SK-N-SH (cell line): ENCODE measurements at regions not wholly inside any gene's neighbourhood (a gene's known extent, or its start where the extent isn't known, plus 50 kb on each side); places are given as distances from the start of the nearest gene placed in this dataset.

Source experiments
- CTCF ChIA-PET: fragments of 300-600, 350-600 bp; formaldehyde crosslinking; extraction: SDS; loops from one replicate; lab custom pipeline; 2021; lab: Yijun Ruan, JAX
- POLR2A ChIA-PET: fragments of 350-600 bp; sonication (Branson Sonifier 250); formaldehyde crosslinking; extraction: SDS; loops from one replicate; lab custom pipeline; 2020; ENCODE audit warnings: antibody characterized with exemption, inconsistent platforms; lab: Yijun Ruan, JAX
- DNase-seq: peaks from one replicate; pipeline ENCODE4 v3.0.0; 2012
- H2AFZ ChIP-seq: fragments of 200-600 bp; sonication (generic); 2 replicates; pipeline ENCODE4 v1.8.1; 2016; ENCODE audit warnings: antibody characterized with exemption, mild to moderate bottlenecking, low read depth
- H3F3A ChIP-seq: fragments of 200-600 bp; sonication (generic); replicated peaks from 2 replicates; pipeline ENCODE3; 2016; ENCODE audit warnings: antibody characterized with exemption, mild to moderate bottlenecking; ENCODE audit not compliant: insufficient read depth
- H3K27ac ChIP-seq, 2 experiments: fragments of 200-500 bp in 1 of 2; fragments of 200-600 bp in 1 of 2; sonication (Bioruptor generic) in 1 of 2; sonication (generic), shearing (Covaris generic) in 1 of 2; 2 replicates each; pipeline versions ENCODE4 v1.5.1 to v1.6.1; 2014 to 2016; ENCODE audit warnings: low read depth in 2 of 2, inconsistent platforms in 1 of 2, low read length in 1 of 2, mild to moderate bottlenecking in 1 of 2, mixed read lengths in 1 of 2
- H3K27me3 ChIP-seq: fragments of 200-600 bp; sonication (generic), shearing (Covaris generic); 2 replicates; pipeline ENCODE4 v1.6.1; 2016; ENCODE audit warnings: mixed run types; ENCODE audit not compliant: insufficient read depth
- H3K36me3 ChIP-seq, 2 experiments: fragments of 200-500 bp in 1 of 2; fragments of 200-600 bp in 1 of 2; sonication (Bioruptor generic) in 1 of 2; sonication (generic) in 1 of 2; replicated peaks in 1 of 2; 2 replicates each; pipeline versions ENCODE3 to v1.5.1; 2014 to 2016; ENCODE audit warnings: low read length in 1 of 2, mild to moderate bottlenecking in 1 of 2; ENCODE audit not compliant: insufficient read depth in 2 of 2, control insufficient read depth in 1 of 2
- H3K4me1 ChIP-seq, 2 experiments: fragments of 200-500 bp in 1 of 2; fragments of 200-600 bp in 1 of 2; sonication (Bioruptor generic) in 1 of 2; sonication (generic), shearing (Covaris generic) in 1 of 2; 2 replicates each; pipeline versions ENCODE4 v1.5.1 to v1.6.1; 2014 to 2016; ENCODE audit warnings: low read depth in 1 of 2, low read length in 1 of 2, mixed run types in 1 of 2; ENCODE audit not compliant: insufficient read depth in 2 of 2, control insufficient read depth in 1 of 2
- H3K4me2 ChIP-seq: fragments of 200-600 bp; sonication (generic), shearing (Covaris generic); 2 replicates; pipeline ENCODE4 v1.6.1; 2017; ENCODE audit warnings: mixed run types
- H3K4me3 ChIP-seq, 2 experiments: fragments of 200-500 bp in 1 of 2; fragments of 200-600 bp in 1 of 2; sonication (Bioruptor generic) in 1 of 2; sonication (generic), shearing (Covaris generic) in 1 of 2; 2 replicates each; pipeline versions ENCODE4 v1.5.1 to v1.8.1; 2014 to 2016; ENCODE audit warnings: low read depth in 2 of 2, inconsistent platforms in 1 of 2, low read length in 1 of 2, mild to moderate bottlenecking in 1 of 2, mixed read lengths in 1 of 2, moderate library complexity in 1 of 2
- H3K79me2 ChIP-seq: fragments of 200-600 bp; sonication (generic); 2 replicates; pipeline ENCODE4 v1.8.1; 2017; ENCODE audit warnings: mild to moderate bottlenecking; ENCODE audit not compliant: insufficient read depth
- H3K9ac ChIP-seq: fragments of 200-600 bp; sonication (generic); 2 replicates; pipeline ENCODE4 v1.6.1; 2017; ENCODE audit warnings: mixed run types
- H3K9me2 ChIP-seq: fragments of 200-600 bp; sonication (generic); 2 replicates; pipeline ENCODE4 v1.6.1; 2017; ENCODE audit warnings: mixed run types
- H3K9me3 ChIP-seq: fragments of 200-600 bp; sonication (generic); 2 replicates; pipeline ENCODE4 v1.6.1; 2017; ENCODE audit warnings: mixed run types, mild to moderate bottlenecking, moderate library complexity
- H4K20me1 ChIP-seq: fragments of 200-600 bp; sonication (generic); 2 replicates; pipeline ENCODE4 v1.6.1; 2017; ENCODE audit warnings: mild to moderate bottlenecking, mixed run types; ENCODE audit not compliant: insufficient read depth
- EP300 ChIP-seq, 2 experiments: IDR thresholded peaks; 2 replicates each; pipeline versions ENCODE4 v1.4.0 to v1.6.1; 2012; ENCODE audit warnings: borderline replicate concordance in 1 of 2, low read depth in 1 of 2, low read length in 1 of 2
- FOSL2 ChIP-seq: IDR thresholded peaks from 2 replicates; pipeline ENCODE4 v1.4.0; 2012; ENCODE audit warnings: low read depth, mild to moderate bottlenecking, moderate library complexity, borderline replicate concordance
- FOXJ3 ChIP-seq: sonication (generic); formaldehyde crosslinking; IDR thresholded peaks from 2 replicates; pipeline ENCODE4 v1.5.1; 2020; ENCODE audit warnings: mild to moderate bottlenecking, missing genetic modification reagents
- GATA2 ChIP-seq: sonication (generic); formaldehyde crosslinking; IDR thresholded peaks from 2 replicates; pipeline ENCODE4 v1.5.0; 2020; ENCODE audit warnings: mild to moderate bottlenecking, missing genetic modification reagents
- MEF2A ChIP-seq: IDR thresholded peaks from 2 replicates; pipeline ENCODE4 v1.4.0; 2012; ENCODE audit warnings: low read depth, borderline replicate concordance
- RFX5 ChIP-seq: IDR thresholded peaks from 2 replicates; pipeline ENCODE4 v1.6.1; 2012; ENCODE audit warnings: mild to moderate bottlenecking, improper control_type of control experiment, low read length
- SMC3 ChIP-seq: IDR thresholded peaks from 2 replicates; pipeline ENCODE4 v1.6.1; 2012; ENCODE audit warnings: low read depth, low read length, improper control_type of control experiment
- WGBS: methylation state at CpG from one replicate; pipeline ENCODE4 v1.1.6; 2017; ENCODE audit warnings: low lambda C conversion rate; 5-methylcytosine and 5-hydroxymethylcytosine counted together
- TF ChIP-seq, protein P1 (sequence below): fragments of 150-350 bp; IDR thresholded peaks from 2 replicates; pipeline ENCODE4 v1.6.1; 2017; ENCODE audit warnings: antibody characterized with exemption, low read length, low read depth, borderline replicate concordance
- TF ChIP-seq, protein P2 (sequence below): fragments of 200-600 bp; sonication (generic); IDR thresholded peaks from 2 replicates; pipeline ENCODE4 v1.6.1; 2017; ENCODE audit warnings: antibody characterized with exemption, mild to moderate bottlenecking, moderate library complexity
- TF ChIP-seq, protein P3 (sequence below): IDR thresholded peaks from 2 replicates; pipeline ENCODE4 v1.4.0; 2012; ENCODE audit warnings: low read depth, borderline replicate concordance
- TF ChIP-seq, protein P4 (sequence below): IDR thresholded peaks from 2 replicates; pipeline ENCODE4 v1.6.1; 2012; ENCODE audit warnings: mild to moderate bottlenecking, low read depth, low read length, moderate library complexity

DNA sequence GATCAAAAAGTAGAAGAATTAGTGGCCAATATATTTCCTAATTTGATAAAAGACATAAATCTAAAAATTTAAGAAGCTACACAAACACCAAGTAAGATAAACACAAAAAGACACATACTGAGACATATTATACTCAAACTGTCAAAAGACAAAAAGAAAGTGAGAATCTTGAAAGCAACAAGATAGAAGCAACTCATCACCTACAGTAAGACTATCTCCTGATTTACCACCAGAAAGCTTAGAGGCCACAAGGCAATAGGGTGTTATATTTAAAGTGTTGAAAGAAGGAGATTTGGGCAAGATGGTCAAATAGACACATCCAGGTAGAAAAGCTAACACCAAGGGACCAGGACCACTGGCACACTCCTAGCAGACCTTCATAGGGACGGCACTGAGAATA lies 79.4 kb downstream of the ITM2A start:
- TF ChIP-seq, protein P1, sequence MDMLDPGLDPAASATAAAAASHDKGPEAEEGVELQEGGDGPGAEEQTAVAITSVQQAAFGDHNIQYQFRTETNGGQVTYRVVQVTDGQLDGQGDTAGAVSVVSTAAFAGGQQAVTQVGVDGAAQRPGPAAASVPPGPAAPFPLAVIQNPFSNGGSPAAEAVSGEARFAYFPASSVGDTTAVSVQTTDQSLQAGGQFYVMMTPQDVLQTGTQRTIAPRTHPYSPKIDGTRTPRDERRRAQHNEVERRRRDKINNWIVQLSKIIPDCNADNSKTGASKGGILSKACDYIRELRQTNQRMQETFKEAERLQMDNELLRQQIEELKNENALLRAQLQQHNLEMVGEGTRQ: no peak
- TF ChIP-seq MEF2A: no peak
- TF ChIP-seq GATA2 (CRISPR knock-in tag): no peak
- Histone ChIP-seq H3K4me3 (no peak overlapping the region), H3F3A (no peaks in the 10 kb centered on the region), H3K9me2 (no peaks in the 10 kb centered on the region), H4K20me1 (no peaks in the 10 kb centered on the region), H3K9me3 (no peaks in the 10 kb centered on the region), H3K79me2 (no peaks in the 10 kb centered on the region), H3K4me2 (no peak overlapping the region), H3K27ac (no peak overlapping the region), H3K36me3 (no peaks in the 10 kb centered on the region), H3K27me3 (no peaks in the 10 kb centered on the region), H3K9ac (no peak overlapping the region), H2AFZ (no peak overlapping the region), H3K4me1 (no peaks in the 10 kb centered on the region)
- CTCF ChIA-PET: interaction anchor here (1.6 kb wide), 1 partner anchor 8 kb away, joined by 4 read pairs; no protein-coding TSS in a partner anchor
- 0% methylated on average over 1 of the region's 1 CpG for WGBS
- POLR2A ChIA-PET: no interaction called here
- DNase-seq: no peak

DNA sequence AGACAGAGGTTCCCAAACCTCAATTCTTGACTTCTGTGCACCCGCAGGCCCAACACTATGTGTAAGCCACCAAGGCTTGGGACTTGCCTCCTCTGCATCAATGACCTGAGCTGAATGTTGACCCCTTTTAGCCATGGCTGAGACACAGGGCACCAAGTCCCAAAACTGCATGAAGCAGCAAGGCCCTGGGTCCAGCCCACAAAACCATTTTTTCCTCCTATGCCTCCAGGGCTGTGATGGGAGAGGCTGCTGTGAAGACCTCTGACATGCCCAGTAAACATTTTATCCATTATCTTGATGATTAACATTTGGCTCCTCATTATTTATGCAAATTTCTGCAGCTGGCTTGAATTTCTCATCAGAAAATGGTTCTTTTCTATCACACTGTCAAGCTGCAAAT lies 85.4 kb downstream of the ITM2A start:
- H3K9ac ChIP-seq: no peak overlapping the region
- TF ChIP-seq, protein P2, sequence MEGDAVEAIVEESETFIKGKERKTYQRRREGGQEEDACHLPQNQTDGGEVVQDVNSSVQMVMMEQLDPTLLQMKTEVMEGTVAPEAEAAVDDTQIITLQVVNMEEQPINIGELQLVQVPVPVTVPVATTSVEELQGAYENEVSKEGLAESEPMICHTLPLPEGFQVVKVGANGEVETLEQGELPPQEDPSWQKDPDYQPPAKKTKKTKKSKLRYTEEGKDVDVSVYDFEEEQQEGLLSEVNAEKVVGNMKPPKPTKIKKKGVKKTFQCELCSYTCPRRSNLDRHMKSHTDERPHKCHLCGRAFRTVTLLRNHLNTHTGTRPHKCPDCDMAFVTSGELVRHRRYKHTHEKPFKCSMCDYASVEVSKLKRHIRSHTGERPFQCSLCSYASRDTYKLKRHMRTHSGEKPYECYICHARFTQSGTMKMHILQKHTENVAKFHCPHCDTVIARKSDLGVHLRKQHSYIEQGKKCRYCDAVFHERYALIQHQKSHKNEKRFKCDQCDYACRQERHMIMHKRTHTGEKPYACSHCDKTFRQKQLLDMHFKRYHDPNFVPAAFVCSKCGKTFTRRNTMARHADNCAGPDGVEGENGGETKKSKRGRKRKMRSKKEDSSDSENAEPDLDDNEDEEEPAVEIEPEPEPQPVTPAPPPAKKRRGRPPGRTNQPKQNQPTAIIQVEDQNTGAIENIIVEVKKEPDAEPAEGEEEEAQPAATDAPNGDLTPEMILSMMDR: no peak
- TF ChIP-seq RFX5 (no peak), EP300 (IDR thresholded peaks at IDR 0.05; ENCODE audit: borderline replicate concordance in 1 of 2, low read depth in 1 of 2, low read length in 1 of 2) (no peak), FOSL2 (no peak), FOXJ3 (no peak), SMC3 (no peak)
- TF ChIP-seq, protein P3, sequence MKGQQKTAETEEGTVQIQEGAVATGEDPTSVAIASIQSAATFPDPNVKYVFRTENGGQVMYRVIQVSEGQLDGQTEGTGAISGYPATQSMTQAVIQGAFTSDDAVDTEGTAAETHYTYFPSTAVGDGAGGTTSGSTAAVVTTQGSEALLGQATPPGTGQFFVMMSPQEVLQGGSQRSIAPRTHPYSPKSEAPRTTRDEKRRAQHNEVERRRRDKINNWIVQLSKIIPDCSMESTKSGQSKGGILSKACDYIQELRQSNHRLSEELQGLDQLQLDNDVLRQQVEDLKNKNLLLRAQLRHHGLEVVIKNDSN: no peak
- TF ChIP-seq, protein P4, sequence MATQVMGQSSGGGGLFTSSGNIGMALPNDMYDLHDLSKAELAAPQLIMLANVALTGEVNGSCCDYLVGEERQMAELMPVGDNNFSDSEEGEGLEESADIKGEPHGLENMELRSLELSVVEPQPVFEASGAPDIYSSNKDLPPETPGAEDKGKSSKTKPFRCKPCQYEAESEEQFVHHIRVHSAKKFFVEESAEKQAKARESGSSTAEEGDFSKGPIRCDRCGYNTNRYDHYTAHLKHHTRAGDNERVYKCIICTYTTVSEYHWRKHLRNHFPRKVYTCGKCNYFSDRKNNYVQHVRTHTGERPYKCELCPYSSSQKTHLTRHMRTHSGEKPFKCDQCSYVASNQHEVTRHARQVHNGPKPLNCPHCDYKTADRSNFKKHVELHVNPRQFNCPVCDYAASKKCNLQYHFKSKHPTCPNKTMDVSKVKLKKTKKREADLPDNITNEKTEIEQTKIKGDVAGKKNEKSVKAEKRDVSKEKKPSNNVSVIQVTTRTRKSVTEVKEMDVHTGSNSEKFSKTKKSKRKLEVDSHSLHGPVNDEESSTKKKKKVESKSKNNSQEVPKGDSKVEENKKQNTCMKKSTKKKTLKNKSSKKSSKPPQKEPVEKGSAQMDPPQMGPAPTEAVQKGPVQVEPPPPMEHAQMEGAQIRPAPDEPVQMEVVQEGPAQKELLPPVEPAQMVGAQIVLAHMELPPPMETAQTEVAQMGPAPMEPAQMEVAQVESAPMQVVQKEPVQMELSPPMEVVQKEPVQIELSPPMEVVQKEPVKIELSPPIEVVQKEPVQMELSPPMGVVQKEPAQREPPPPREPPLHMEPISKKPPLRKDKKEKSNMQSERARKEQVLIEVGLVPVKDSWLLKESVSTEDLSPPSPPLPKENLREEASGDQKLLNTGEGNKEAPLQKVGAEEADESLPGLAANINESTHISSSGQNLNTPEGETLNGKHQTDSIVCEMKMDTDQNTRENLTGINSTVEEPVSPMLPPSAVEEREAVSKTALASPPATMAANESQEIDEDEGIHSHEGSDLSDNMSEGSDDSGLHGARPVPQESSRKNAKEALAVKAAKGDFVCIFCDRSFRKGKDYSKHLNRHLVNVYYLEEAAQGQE: no peak
- no peak overlapping the region for H3K27ac ChIP-seq
- ChIA-PET POLR2A (no interaction called here), CTCF (no interaction called here)
- 0% methylated on average over 1 of the region's 1 CpG for WGBS
- no peaks in the 10 kb centered on the region for H3F3A ChIP-seq
- no peaks in the 10 kb centered on the region for H3K9me2 ChIP-seq
- no peaks in the 10 kb centered on the region for H3K9me3 ChIP-seq
- H3K27me3 ChIP-seq: no peaks in the 10 kb centered on the region
- H3K4me1 ChIP-seq: no peaks in the 10 kb centered on the region
- H4K20me1 ChIP-seq: no peaks in the 10 kb centered on the region
- H3K79me2 ChIP-seq: no peaks in the 10 kb centered on the region
- H3K4me2 ChIP-seq: no peak overlapping the region
- H2AFZ ChIP-seq: no peak overlapping the region
- no peak overlapping the region for H3K4me3 ChIP-seq
- no peak for DNase-seq
- H3K36me3 ChIP-seq: no peaks in the 10 kb centered on the region
